ENCODE measurements at regions not wholly inside any gene's neighbourhood (a gene's known extent, or its start where the extent isn't known, plus 50 kb on each side); places are given as distances from the start of the nearest gene placed in this dataset.
"Not testable (repeated sequence)": the region's sequence is repeated elsewhere in the genome, so short reads cannot be mapped to it uniquely, and the experiment has no call there.

GRCh38 chr11:3444420-3444744, 65.4 kb upstream of the ZNF195 start:
- DNase-seq: not testable (repeated sequence)

GRCh38 chr11:3443700-3444419, 64.9 kb upstream of the ZNF195 start:
- peak in 3 of 56 donors; percentile 4 to 67 (median 61) for DNase-seq

- DNase-seq: not testable (repeated sequence)
Observed at GRCh38 chr11:3437441-3437840, 58.5 kb upstream of the ZNF195 start.

- no peak for DNase-seq
Observed at GRCh38 chr11:3434976-3435375, 56.0 kb upstream of the ZNF195 start.

GRCh38 chr11:3429191-3429590, 50.2 kb upstream of the ZNF195 start:
- not testable (repeated sequence) for DNase-seq

Measured in amygdala (tissue), 56 donors.